HG02759 (cell line): ENCODE measurements at regions not wholly inside any gene's neighbourhood (a gene's known extent, or its start where the extent isn't known, plus 50 kb on each side); places are given as distances from the start of the nearest gene placed in this dataset.
"Not testable (repeated sequence)": the region's sequence is repeated elsewhere in the genome, so short reads cannot be mapped to it uniquely, and the experiment has no call there.

Experiments used
- ATAC-seq: cut with Tn5 transposase; IDR thresholded peaks from one replicate; pipeline ENCODE4 v1.9.1; 2021; ENCODE audit warnings: mild to moderate bottlenecking, moderate library complexity; ENCODE audit not compliant: unreplicated experiment

DNA sequence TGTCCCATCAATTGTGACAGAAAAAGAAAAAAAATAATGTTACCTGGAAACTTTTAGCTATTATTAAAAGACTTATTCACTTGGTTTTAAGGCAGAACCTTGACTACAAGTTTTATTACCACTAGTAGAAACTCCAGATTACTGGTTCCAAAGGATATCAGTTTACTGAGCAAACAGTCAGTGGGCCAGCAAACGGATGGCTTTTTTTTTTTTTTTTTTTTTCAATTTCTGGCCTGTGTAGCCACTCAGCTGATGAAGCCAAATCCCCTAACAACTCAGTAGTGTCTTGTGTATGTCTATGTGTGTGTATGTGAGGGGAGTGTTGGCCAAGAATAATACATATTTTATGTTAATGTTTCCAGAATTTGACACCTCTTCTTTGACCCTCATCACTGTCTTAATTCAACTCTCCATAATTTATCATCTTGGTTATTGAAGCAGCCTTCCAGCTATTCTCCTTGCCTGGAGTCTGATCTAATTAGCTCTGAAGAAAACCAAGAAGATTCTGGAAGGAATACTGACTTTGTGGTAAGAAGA is 724.9 kb downstream of the NSUN3 start:
- ATAC-seq = no peak

GRCh38 chr3:94794563-94794962 is 731.7 kb downstream of the NSUN3 start:
- no peak for ATAC-seq

DNA sequence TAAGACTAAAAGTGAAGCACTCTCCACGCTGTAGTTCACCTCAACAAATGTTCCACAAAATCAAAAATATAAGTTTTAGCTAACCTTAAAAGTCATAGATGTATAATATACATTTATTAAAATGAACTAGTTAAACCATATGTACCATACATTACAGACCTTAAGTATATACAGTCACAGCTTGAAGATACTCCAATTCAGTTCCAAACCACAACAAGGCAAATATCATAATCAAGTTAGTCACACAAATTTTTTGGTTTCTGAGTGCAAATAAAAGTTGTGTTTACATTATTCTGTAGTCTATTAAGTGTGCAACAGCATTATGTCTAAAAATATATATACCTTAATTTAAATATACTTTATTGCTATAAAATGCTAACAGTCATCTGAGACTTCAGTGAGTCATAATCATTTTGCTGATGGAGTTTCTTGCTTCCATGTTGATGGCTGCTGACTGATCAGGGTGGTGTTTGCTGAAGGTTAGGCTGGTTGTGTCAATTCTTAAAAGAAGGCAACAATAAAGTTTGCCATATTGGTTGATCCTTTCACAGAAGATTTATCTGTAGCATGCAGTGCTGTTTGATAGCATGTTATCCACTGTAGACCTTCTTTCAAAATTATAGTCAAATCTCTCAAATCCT is 736.7 kb downstream of the NSUN3 start:
- no peak for ATAC-seq

GRCh38 chr3:94811836-94812235 is 749.0 kb downstream of the NSUN3 start:
- no peak for ATAC-seq

DNA sequence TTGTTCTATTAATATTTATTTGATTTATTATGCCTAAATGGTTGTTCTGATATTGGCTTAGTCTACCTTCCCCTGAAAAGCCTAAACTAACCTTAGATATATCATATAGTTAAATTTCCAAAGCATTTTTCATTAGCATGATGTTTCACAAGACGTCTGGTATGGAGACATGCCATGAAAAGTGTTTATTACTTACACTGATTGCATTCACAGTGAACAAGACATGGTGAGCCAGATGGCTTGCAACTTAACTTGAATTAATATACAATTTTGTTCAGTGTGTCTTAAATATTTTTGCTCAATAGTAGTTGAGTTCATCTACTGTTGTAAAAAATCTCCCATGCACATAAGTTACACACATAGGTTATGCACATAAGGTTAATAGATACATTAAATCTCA is 758.4 kb downstream of the NSUN3 start:
- ATAC-seq = no peak

DNA sequence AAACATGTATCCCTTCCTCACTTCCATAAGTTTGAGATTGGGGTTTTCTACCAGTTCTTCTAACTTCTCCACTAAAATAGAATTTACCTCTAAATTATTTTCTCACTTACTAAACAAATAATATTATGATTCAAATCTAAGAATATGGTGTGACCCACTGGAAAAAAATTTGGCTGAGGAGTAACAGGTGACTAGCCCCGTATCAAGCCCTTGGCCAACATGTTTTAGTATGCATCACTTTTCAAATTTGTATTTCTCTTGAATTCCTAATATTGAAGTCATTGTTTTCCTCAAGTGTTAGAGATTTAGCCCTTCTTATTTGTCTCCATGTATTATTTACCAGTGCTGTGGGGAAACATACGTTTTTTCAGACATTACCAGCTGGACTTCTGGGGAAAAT is 759.4 kb downstream of the NSUN3 start:
- ATAC-seq = no peak

- not testable (repeated sequence) for ATAC-seq
These were observed 783.4 kb downstream of the NSUN3 start for GRCh38 chr3:94846251-94846650.

DNA sequence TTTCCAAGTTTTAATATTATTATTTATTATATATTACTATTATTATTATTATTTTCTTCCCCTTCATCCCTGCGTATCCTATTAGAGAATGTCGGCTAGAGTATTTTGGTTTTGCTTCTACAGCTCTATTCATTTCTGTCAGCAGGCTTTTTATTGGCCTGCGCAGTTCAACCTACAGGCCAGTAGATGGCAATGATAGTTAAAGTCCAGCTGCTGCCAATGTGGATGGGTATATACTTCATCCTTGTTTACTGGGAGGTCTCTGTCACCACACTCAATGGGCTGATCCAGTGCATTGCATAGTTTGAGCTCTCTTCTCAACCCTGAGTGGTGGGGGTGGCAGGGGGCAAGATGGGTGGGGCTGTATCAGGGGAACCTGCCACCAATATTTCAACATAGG is 799.8 kb downstream of the NSUN3 start:
- peak; percentile 75 for ATAC-seq

GRCh38 chr3:94869059-94869547 is 806.2 kb downstream of the NSUN3 start:
- no peak for ATAC-seq

DNA sequence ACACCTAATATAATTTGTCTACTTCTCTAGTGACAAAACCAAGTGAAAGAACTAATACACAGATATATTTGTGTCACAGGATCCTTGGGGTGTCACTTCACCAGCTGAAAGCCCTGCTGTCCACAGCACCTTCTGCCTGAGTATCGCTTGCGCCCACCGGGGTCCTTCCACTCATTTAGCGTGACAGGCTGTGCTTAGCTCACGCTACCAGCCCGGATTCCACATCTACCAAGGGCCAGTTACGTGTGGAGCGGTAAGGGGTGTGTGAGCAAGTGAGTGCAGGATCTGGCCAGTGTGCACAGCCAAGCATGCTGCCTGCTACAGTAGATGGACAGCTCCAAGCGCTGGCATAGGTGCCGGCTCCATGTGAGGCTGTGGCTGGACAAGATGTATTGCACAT is 810.9 kb downstream of the NSUN3 start:
- ATAC-seq = no peak

- no peak for ATAC-seq
These were observed 812.3 kb downstream of the NSUN3 start for GRCh38 chr3:94875149-94875548.

GRCh38 chr3:94887065-94887464 is 824.2 kb downstream of the NSUN3 start:
- ATAC-seq = no peak

- ATAC-seq = no peak
These were observed 834.1 kb downstream of the NSUN3 start for GRCh38 chr3:94896994-94897393.

DNA sequence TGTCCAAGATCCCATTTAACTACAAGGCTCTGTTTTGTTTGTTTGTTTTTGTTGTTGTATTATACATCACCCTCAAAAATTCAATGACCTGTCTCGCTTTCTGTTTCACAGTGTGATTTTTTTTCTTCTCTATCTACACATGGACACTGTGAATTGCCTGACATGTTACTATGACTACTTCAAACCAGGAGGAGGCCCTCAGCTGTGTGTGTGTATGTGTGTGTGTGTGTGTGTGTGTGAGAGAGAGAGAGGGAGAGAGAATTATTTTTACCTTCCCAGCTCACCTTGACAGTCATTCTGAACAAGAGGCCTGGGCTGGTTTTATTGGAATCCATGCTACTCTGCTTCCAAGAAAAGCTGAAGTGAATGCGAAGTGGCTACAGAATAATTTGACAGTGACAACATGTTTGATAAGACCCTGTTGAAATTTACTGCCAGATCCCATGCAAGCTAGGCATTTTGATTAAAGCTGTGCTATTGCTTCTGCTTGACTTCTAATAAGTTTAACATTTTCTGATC is 841.4 kb downstream of the NSUN3 start:
- ATAC-seq = no peak

DNA sequence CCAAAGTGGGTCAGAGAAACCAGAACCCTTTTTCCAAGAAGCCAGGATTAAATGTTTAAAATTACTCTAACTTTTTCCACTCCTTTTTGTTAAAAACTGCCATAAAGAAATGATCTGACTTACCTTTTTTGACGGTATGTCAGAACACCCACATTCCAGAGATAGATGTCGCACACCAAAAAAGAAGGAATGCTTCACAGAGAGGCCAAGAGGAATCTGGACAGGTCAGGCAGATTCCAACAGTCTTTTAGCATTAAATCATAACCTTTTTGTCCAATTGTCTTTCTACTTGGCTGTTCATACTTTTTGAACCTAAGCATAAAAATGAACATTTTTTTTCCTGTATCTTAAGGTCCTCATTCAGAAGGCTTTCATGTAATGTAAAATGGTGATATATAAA is 846.9 kb downstream of the NSUN3 start:
- ATAC-seq = no peak

DNA sequence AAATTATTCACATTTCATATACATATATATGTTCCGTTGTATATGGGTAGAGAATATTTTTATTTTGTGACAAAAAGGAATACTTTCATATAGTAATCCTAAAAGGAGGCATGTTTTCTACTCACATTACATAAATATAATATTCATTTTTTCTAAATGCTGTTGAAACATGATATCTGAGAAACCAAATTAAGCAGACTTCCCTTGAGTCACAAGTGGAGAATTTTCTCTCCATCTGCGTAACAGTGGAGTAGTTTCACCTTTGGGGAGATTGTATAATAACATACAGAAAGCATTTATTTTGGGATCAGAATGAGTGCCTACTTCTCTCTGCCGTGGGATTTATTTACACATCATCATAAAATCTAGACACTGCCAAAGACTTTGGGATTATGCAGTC is 849.8 kb downstream of the NSUN3 start:
- no peak for ATAC-seq

DNA sequence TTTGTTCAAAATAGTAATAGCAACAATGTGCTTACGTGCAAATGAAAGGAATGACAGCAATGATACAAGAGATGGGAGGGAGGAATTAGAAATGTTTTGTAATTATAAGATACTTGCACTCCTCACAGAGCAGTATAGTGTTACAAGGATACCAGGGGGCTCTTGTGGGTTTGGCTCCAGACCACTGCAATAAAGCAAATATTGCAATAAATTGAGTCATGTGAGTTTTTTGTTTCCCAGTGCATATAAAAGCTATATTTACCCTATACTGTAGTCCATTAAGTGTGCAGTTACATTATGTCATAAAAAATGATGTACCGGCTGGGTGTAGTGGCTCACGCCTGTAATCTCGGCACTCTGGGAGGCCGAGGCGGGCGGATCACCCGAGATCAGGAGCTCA is 864.3 kb downstream of the NSUN3 start:
- ATAC-seq = no peak

DNA sequence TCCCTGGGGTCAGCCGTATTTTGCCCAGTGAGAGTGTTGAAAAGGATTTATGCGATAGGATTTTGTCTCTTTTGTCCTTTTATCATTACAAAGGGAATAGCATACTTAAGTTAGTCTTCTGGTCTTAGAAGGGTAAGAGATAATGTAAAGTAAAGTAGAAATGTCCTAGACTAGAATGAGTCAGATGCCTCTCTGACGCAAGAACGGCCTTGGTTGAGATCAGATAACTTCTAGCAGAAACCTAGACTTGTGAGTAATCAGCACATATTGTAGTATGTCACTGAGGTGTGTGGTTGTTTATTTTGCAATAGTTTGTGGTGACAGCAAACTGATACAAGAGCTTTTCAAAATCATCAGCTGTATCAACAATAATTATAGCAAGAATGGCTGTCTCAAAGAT is 866.1 kb downstream of the NSUN3 start:
- no peak for ATAC-seq

- ATAC-seq = no peak
These were observed 873.1 kb downstream of the NSUN3 start for GRCh38 chr3:94935738-94936580.

DNA sequence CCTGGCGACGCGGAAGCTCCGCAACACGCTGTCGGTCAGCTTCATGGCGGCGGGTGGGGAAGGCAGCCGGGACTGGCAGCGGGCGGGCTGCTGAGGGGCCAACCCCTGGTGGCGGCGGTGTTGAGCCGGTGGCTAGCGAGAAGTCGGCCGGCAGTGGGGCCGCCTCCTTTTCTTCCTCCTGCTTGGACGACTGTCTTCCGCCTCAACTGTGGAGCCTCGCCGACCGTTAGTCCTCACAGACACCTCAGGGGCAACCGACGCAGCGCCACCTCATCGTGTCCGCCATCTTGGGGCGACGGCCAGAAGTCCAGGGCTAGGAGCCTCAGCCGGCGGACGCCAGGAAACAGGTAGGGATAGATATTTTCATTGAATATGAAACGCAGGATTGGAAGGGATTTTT is 875.1 kb downstream of the NSUN3 start:
- no peak for ATAC-seq

- ATAC-seq = no peak
These were observed 883.8 kb downstream of the NSUN3 start for GRCh38 chr3:94946683-94947082.
